ENCODE measurements at regions not wholly inside any gene's neighbourhood (a gene's known extent, or its start where the extent isn't known, plus 50 kb on each side); places are given as distances from the start of the nearest gene placed in this dataset.

GRCh38 chr16:77009453-77009852, 181.5 kb upstream of the MON1B start:
- H3K27ac ChIP-seq (ENCODE audit: insufficient read depth, low read length, poor library complexity, severe bottlenecking), result no peak overlapping the region
- Mint-ChIP-seq H3K4me1 (no peaks in the 10 kb centered on the region), H3K4me3 (no peak overlapping the region), H3K27me3 (peaks cover 6% of the 10 kb centered on the region), H3K9me3 (peaks cover 0 to 13% (median 6%) of the 10 kb centered on the region in 7 donors), H3K27ac (no peak overlapping the region), H3K36me3 (no peaks in the 10 kb centered on the region)
- H3K4me1 ChIP-seq (ENCODE audit: control insufficient read depth, insufficient read depth, low read length, poor library complexity, severe bottlenecking), result no peaks in the 10 kb centered on the region
- DNase-seq (no peak), ATAC-seq (ENCODE audit: low read depth in 2 of 2) (no peak)
- H3K27me3 ChIP-seq (ENCODE audit: control insufficient read depth, insufficient read depth, low read length), result no peaks in the 10 kb centered on the region
- H3K4me3 ChIP-seq (ENCODE audit: low read depth, low read length), result no peak overlapping the region
- no peaks in the 10 kb centered on the region for H3K9me3 ChIP-seq (ENCODE audit: control insufficient read depth in 2 of 2, low read length in 2 of 2)
- no peaks in the 10 kb centered on the region for H3K36me3 ChIP-seq (ENCODE audit: control insufficient read depth, insufficient read depth, low read length)

- H3K36me3 ChIP-seq (ENCODE audit: control insufficient read depth, insufficient read depth, low read length), result no peaks in the 10 kb centered on the region
- no peak overlapping the region for H3K4me3 Mint-ChIP-seq
- no peak overlapping the region for H3K27ac Mint-ChIP-seq
- no peaks in the 10 kb centered on the region for H3K27me3 ChIP-seq (ENCODE audit: control insufficient read depth, insufficient read depth, low read length)
- peaks cover 0 to 13% (median 6%) of the 10 kb centered on the region in 7 donors for H3K9me3 Mint-ChIP-seq
- H3K4me1 Mint-ChIP-seq, result no peaks in the 10 kb centered on the region
- H3K27ac ChIP-seq (ENCODE audit: insufficient read depth, low read length, poor library complexity, severe bottlenecking), result no peak overlapping the region
- H3K4me1 ChIP-seq (ENCODE audit: control insufficient read depth, insufficient read depth, low read length, poor library complexity, severe bottlenecking), result no peaks in the 10 kb centered on the region
- H3K27me3 Mint-ChIP-seq, result peaks cover 6% of the 10 kb centered on the region
- no peaks in the 10 kb centered on the region for H3K9me3 ChIP-seq (ENCODE audit: control insufficient read depth in 2 of 2, low read length in 2 of 2)
- H3K36me3 Mint-ChIP-seq, result no peaks in the 10 kb centered on the region
- no peak overlapping the region for H3K4me3 ChIP-seq (ENCODE audit: low read depth, low read length)
- ATAC-seq (ENCODE audit: low read depth in 2 of 2) (no peak), DNase-seq (no peak)
Measured at GRCh38 chr16:77014441-77014840, 176.5 kb upstream of the MON1B start.

- Histone ChIP-seq H3K4me3 (ENCODE audit: low read depth, low read length) (no peak overlapping the region), H3K4me1 (ENCODE audit: control insufficient read depth, insufficient read depth, low read length, poor library complexity, severe bottlenecking) (no peaks in the 10 kb centered on the region), H3K36me3 (ENCODE audit: control insufficient read depth, insufficient read depth, low read length) (no peaks in the 10 kb centered on the region), H3K9me3 (ENCODE audit: control insufficient read depth in 2 of 2, low read length in 2 of 2) (no peaks in the 10 kb centered on the region), H3K27ac (ENCODE audit: insufficient read depth, low read length, poor library complexity, severe bottlenecking) (no peak overlapping the region), H3K27me3 (ENCODE audit: control insufficient read depth, insufficient read depth, low read length) (no peaks in the 10 kb centered on the region)
- DNase-seq (no peak), ATAC-seq (ENCODE audit: low read depth in 2 of 2) (no peak)
- H3K4me1 Mint-ChIP-seq, result no peaks in the 10 kb centered on the region
- no peaks in the 10 kb centered on the region for H3K27me3 Mint-ChIP-seq
- no peak overlapping the region for H3K4me3 Mint-ChIP-seq
- peaks cover 0 to 10% (median 2%) of the 10 kb centered on the region in 7 donors for H3K9me3 Mint-ChIP-seq
- H3K36me3 Mint-ChIP-seq, result no peaks in the 10 kb centered on the region
- no peak overlapping the region for H3K27ac Mint-ChIP-seq
Measured at GRCh38 chr16:77030600-77030999, 160.4 kb upstream of the MON1B start.

- H3K4me3 Mint-ChIP-seq, result no peak overlapping the region
- DNase-seq (no peak), ATAC-seq (ENCODE audit: low read depth in 2 of 2) (no peak)
- no peaks in the 10 kb centered on the region for H3K27me3 Mint-ChIP-seq
- H3K4me1 ChIP-seq (ENCODE audit: control insufficient read depth, insufficient read depth, low read length, poor library complexity, severe bottlenecking), result no peaks in the 10 kb centered on the region
- no peaks in the 10 kb centered on the region for H3K36me3 ChIP-seq (ENCODE audit: control insufficient read depth, insufficient read depth, low read length)
- no peak overlapping the region for H3K4me3 ChIP-seq (ENCODE audit: low read depth, low read length)
- no peak overlapping the region for H3K27ac ChIP-seq (ENCODE audit: insufficient read depth, low read length, poor library complexity, severe bottlenecking)
- no peaks in the 10 kb centered on the region for H3K27me3 ChIP-seq (ENCODE audit: control insufficient read depth, insufficient read depth, low read length)
- no peaks in the 10 kb centered on the region for H3K36me3 Mint-ChIP-seq
- no peaks in the 10 kb centered on the region for H3K9me3 ChIP-seq (ENCODE audit: control insufficient read depth in 2 of 2, low read length in 2 of 2)
- no peaks in the 10 kb centered on the region for H3K4me1 Mint-ChIP-seq
- no peak overlapping the region for H3K27ac Mint-ChIP-seq
- peaks cover 0 to 14% (median 2%) of the 10 kb centered on the region in 7 donors for H3K9me3 Mint-ChIP-seq
Measured at GRCh38 chr16:77033516-77033915, 157.5 kb upstream of the MON1B start.

GRCh38 chr16:77035361-77035760, 155.6 kb upstream of the MON1B start:
- H3K36me3 ChIP-seq (ENCODE audit: control insufficient read depth, insufficient read depth, low read length), result no peaks in the 10 kb centered on the region
- H3K4me3 Mint-ChIP-seq, result no peak overlapping the region
- no peak overlapping the region for H3K4me3 ChIP-seq (ENCODE audit: low read depth, low read length)
- ATAC-seq (ENCODE audit: low read depth in 2 of 2) (no peak), DNase-seq (no peak)
- no peaks in the 10 kb centered on the region for H3K4me1 ChIP-seq (ENCODE audit: control insufficient read depth, insufficient read depth, low read length, poor library complexity, severe bottlenecking)
- no peaks in the 10 kb centered on the region for H3K36me3 Mint-ChIP-seq
- no peaks in the 10 kb centered on the region for H3K27me3 ChIP-seq (ENCODE audit: control insufficient read depth, insufficient read depth, low read length)
- H3K9me3 ChIP-seq (ENCODE audit: control insufficient read depth in 2 of 2, low read length in 2 of 2), result no peaks in the 10 kb centered on the region
- no peaks in the 10 kb centered on the region for H3K27me3 Mint-ChIP-seq
- no peak overlapping the region for H3K27ac ChIP-seq (ENCODE audit: insufficient read depth, low read length, poor library complexity, severe bottlenecking)
- H3K4me1 Mint-ChIP-seq, result no peaks in the 10 kb centered on the region
- H3K27ac Mint-ChIP-seq, result no peak overlapping the region
- peaks cover 0 to 14% (median 2%) of the 10 kb centered on the region in 7 donors for H3K9me3 Mint-ChIP-seq

- no peaks in the 10 kb centered on the region for H3K27me3 ChIP-seq (ENCODE audit: control insufficient read depth, insufficient read depth, low read length)
- Mint-ChIP-seq H3K36me3 (no peaks in the 10 kb centered on the region), H3K4me3 (no peak overlapping the region), H3K4me1 (no peaks in the 10 kb centered on the region), H3K9me3 (peaks cover 0 to 14% (median 1%) of the 10 kb centered on the region in 7 donors), H3K27ac (no peak overlapping the region), H3K27me3 (no peaks in the 10 kb centered on the region)
- no peaks in the 10 kb centered on the region for H3K9me3 ChIP-seq (ENCODE audit: control insufficient read depth in 2 of 2, low read length in 2 of 2)
- H3K27ac ChIP-seq (ENCODE audit: insufficient read depth, low read length, poor library complexity, severe bottlenecking), result no peak overlapping the region
- DNase-seq (no peak), ATAC-seq (ENCODE audit: low read depth in 2 of 2) (no peak)
- no peaks in the 10 kb centered on the region for H3K4me1 ChIP-seq (ENCODE audit: control insufficient read depth, insufficient read depth, low read length, poor library complexity, severe bottlenecking)
- H3K36me3 ChIP-seq (ENCODE audit: control insufficient read depth, insufficient read depth, low read length), result no peaks in the 10 kb centered on the region
- H3K4me3 ChIP-seq (ENCODE audit: low read depth, low read length), result no peak overlapping the region
Measured at GRCh38 chr16:77037696-77038347, 153.2 kb upstream of the MON1B start.

GRCh38 chr16:77041468-77041867, 149.5 kb upstream of the MON1B start:
- H3K27ac ChIP-seq (ENCODE audit: insufficient read depth, low read length, poor library complexity, severe bottlenecking), result no peak overlapping the region
- no peaks in the 10 kb centered on the region for H3K9me3 ChIP-seq (ENCODE audit: control insufficient read depth in 2 of 2, low read length in 2 of 2)
- no peaks in the 10 kb centered on the region for H3K36me3 ChIP-seq (ENCODE audit: control insufficient read depth, insufficient read depth, low read length)
- no peaks in the 10 kb centered on the region for H3K4me1 ChIP-seq (ENCODE audit: control insufficient read depth, insufficient read depth, low read length, poor library complexity, severe bottlenecking)
- H3K4me3 ChIP-seq (ENCODE audit: low read depth, low read length), result no peak overlapping the region
- H3K27me3 Mint-ChIP-seq, result no peaks in the 10 kb centered on the region
- DNase-seq (no peak), ATAC-seq (ENCODE audit: low read depth in 2 of 2) (no peak)
- H3K4me3 Mint-ChIP-seq, result no peak overlapping the region
- no peaks in the 10 kb centered on the region for H3K36me3 Mint-ChIP-seq
- H3K27me3 ChIP-seq (ENCODE audit: control insufficient read depth, insufficient read depth, low read length), result no peaks in the 10 kb centered on the region
- peaks cover 0 to 2% (median 0%) of the 10 kb centered on the region in 7 donors for H3K9me3 Mint-ChIP-seq
- no peaks in the 10 kb centered on the region for H3K4me1 Mint-ChIP-seq
- H3K27ac Mint-ChIP-seq, result no peak overlapping the region

GRCh38 chr16:77043076-77043475, 147.9 kb upstream of the MON1B start:
- Histone ChIP-seq H3K9me3 (ENCODE audit: control insufficient read depth in 2 of 2, low read length in 2 of 2) (no peaks in the 10 kb centered on the region), H3K4me1 (ENCODE audit: control insufficient read depth, insufficient read depth, low read length, poor library complexity, severe bottlenecking) (no peaks in the 10 kb centered on the region), H3K27me3 (ENCODE audit: control insufficient read depth, insufficient read depth, low read length) (no peaks in the 10 kb centered on the region), H3K27ac (ENCODE audit: insufficient read depth, low read length, poor library complexity, severe bottlenecking) (no peak overlapping the region), H3K4me3 (ENCODE audit: low read depth, low read length) (no peak overlapping the region), H3K36me3 (ENCODE audit: control insufficient read depth, insufficient read depth, low read length) (no peaks in the 10 kb centered on the region)
- Mint-ChIP-seq H3K36me3 (no peaks in the 10 kb centered on the region), H3K4me3 (no peak overlapping the region), H3K9me3 (peaks cover 0 to 3% (median 0%) of the 10 kb centered on the region in 7 donors), H3K27ac (no peak overlapping the region), H3K27me3 (no peaks in the 10 kb centered on the region), H3K4me1 (no peaks in the 10 kb centered on the region)
- ATAC-seq (ENCODE audit: low read depth in 2 of 2), result no peak
- DNase-seq, result peak in 1 of 3 donors; percentile 2

All from CD4-positive, CD25-positive, alpha-beta regulatory T cell (primary cell).